ENCODE measurements at regions not wholly inside any gene's neighbourhood (a gene's known extent, or its start where the extent isn't known, plus 50 kb on each side); places are given as distances from the start of the nearest gene placed in this dataset.
"Not testable (repeated sequence)": the region's sequence is repeated elsewhere in the genome, so short reads cannot be mapped to it uniquely, and the experiment has no call there.

GRCh38 chr6:28839443-28840120 is 84.2 kb downstream of the TRIM27 start:
- no peak for DNase-seq (ENCODE audit: low read depth)

- no peak for DNase-seq (ENCODE audit: low read depth)
Measured at GRCh38 chr6:28841290-28841689, 82.5 kb downstream of the TRIM27 start.

- DNase-seq (ENCODE audit: low read depth), result not testable (repeated sequence)
Measured at GRCh38 chr6:28848756-28849155, 75.0 kb downstream of the TRIM27 start.
